ENCODE measurements at regions not wholly inside any gene's neighbourhood (a gene's known extent, or its start where the extent isn't known, plus 50 kb on each side); places are given as distances from the start of the nearest gene placed in this dataset.
"Not testable (repeated sequence)": the region's sequence is repeated elsewhere in the genome, so short reads cannot be mapped to it uniquely, and the experiment has no call there.

- TF ChIP-seq CTCF (IDR thresholded peaks at IDR 0.05; ENCODE audit: insufficient read depth, low read depth, low read length, missing control alignments): no peak
- no peak for DNase-seq (ENCODE audit: low read depth)
- no peak overlapping the region for H3K4me3 ChIP-seq (ENCODE audit: low read depth, low read length)
Measured at GRCh38 chr2:187679454-187679853, 125.2 kb upstream of the TFPI start.

GRCh38 chr2:187684174-187684573, 129.9 kb upstream of the TFPI start:
- no peak overlapping the region for H3K4me3 ChIP-seq (ENCODE audit: low read depth, low read length)
- no peak for DNase-seq (ENCODE audit: low read depth)
- TF ChIP-seq CTCF (IDR thresholded peaks at IDR 0.05; ENCODE audit: insufficient read depth, low read depth, low read length, missing control alignments): no peak

- no peak for TF ChIP-seq CTCF (IDR thresholded peaks at IDR 0.05; ENCODE audit: insufficient read depth, low read depth, low read length, missing control alignments)
- no peak for DNase-seq (ENCODE audit: low read depth)
- H3K4me3 ChIP-seq (ENCODE audit: low read depth, low read length): no peak overlapping the region
Measured at GRCh38 chr2:187686416-187687024, 132.3 kb upstream of the TFPI start.

- no peak overlapping the region for H3K4me3 ChIP-seq (ENCODE audit: low read depth, low read length)
- no peak for DNase-seq (ENCODE audit: low read depth)
- TF ChIP-seq CTCF (IDR thresholded peaks at IDR 0.05; ENCODE audit: insufficient read depth, low read depth, low read length, missing control alignments): no peak
Measured at GRCh38 chr2:187687585-187687984, 133.3 kb upstream of the TFPI start.

- no peak overlapping the region for H3K4me3 ChIP-seq (ENCODE audit: low read depth, low read length)
- TF ChIP-seq CTCF (IDR thresholded peaks at IDR 0.05; ENCODE audit: insufficient read depth, low read depth, low read length, missing control alignments): no peak
- DNase-seq (ENCODE audit: low read depth): no peak
Measured at GRCh38 chr2:187689372-187689771, 135.1 kb upstream of the TFPI start.

GRCh38 chr2:187693923-187694322, 139.7 kb upstream of the TFPI start:
- TF ChIP-seq CTCF (IDR thresholded peaks at IDR 0.05; ENCODE audit: insufficient read depth, low read depth, low read length, missing control alignments): no peak
- no peak overlapping the region for H3K4me3 ChIP-seq (ENCODE audit: low read depth, low read length)
- no peak for DNase-seq (ENCODE audit: low read depth)

GRCh38 chr2:187696644-187697043, 142.4 kb upstream of the TFPI start:
- H3K4me3 ChIP-seq (ENCODE audit: low read depth, low read length): not testable (repeated sequence)
- peak; percentile 9 for DNase-seq (ENCODE audit: low read depth)

All from GM12865 (cell line).